ENCODE measurements at regions not wholly inside any gene's neighbourhood (a gene's known extent, or its start where the extent isn't known, plus 50 kb on each side); places are given as distances from the start of the nearest gene placed in this dataset.

DNA sequence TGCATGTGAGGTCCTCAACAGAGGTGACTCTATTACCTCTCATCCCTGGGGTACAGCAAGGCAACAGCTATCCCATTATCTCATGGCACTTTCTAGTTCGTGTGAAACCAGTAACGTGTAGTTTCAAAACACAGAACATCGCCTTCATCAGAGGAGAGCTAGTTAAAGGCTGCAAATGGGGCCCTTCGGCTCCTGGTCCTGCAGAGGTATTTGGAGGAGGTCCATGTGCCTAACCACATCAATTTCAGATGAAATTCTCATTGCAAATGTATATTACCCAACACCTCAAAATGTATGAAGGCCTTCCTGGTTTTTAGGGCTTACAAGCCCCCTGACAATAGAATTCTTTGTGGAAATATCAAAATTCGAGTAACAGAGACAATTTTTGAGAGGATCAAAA is 95.7 kb upstream of the PSMD7 start:
- TF ChIP-seq, protein P1, sequence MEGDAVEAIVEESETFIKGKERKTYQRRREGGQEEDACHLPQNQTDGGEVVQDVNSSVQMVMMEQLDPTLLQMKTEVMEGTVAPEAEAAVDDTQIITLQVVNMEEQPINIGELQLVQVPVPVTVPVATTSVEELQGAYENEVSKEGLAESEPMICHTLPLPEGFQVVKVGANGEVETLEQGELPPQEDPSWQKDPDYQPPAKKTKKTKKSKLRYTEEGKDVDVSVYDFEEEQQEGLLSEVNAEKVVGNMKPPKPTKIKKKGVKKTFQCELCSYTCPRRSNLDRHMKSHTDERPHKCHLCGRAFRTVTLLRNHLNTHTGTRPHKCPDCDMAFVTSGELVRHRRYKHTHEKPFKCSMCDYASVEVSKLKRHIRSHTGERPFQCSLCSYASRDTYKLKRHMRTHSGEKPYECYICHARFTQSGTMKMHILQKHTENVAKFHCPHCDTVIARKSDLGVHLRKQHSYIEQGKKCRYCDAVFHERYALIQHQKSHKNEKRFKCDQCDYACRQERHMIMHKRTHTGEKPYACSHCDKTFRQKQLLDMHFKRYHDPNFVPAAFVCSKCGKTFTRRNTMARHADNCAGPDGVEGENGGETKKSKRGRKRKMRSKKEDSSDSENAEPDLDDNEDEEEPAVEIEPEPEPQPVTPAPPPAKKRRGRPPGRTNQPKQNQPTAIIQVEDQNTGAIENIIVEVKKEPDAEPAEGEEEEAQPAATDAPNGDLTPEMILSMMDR (IDR thresholded peaks at IDR 0.05; ENCODE audit: extremely low read depth, insufficient read depth, missing control alignments) = no peak
- no peak for DNase-seq (ENCODE audit: low spot score)
- in situ Hi-C loops (cut with MboI; ENCODE audit: low pct_unique_long_range_greater_than_20kb, low sequenced_read_pairs, unreplicated experiment) = no loop called here

DNA sequence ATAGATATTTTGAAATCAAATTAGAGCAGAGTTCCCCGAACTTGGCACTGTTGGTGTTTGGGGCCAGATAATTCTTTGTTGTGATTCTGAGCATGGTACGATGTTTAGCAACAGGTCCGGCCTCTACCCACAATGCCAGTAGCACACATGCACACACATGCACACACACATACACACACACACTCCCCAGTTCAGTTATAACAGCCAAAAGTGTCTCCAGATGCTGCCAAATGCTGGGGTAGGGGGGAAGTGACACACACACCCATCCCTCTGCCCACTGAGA is 96.8 kb upstream of the PSMD7 start:
- TF ChIP-seq, protein P1 (IDR thresholded peaks at IDR 0.05; ENCODE audit: extremely low read depth, insufficient read depth, missing control alignments) = no peak
- no peak for DNase-seq (ENCODE audit: low spot score)
- in situ Hi-C loops (cut with MboI; ENCODE audit: low pct_unique_long_range_greater_than_20kb, low sequenced_read_pairs, unreplicated experiment) = no loop called here

DNA sequence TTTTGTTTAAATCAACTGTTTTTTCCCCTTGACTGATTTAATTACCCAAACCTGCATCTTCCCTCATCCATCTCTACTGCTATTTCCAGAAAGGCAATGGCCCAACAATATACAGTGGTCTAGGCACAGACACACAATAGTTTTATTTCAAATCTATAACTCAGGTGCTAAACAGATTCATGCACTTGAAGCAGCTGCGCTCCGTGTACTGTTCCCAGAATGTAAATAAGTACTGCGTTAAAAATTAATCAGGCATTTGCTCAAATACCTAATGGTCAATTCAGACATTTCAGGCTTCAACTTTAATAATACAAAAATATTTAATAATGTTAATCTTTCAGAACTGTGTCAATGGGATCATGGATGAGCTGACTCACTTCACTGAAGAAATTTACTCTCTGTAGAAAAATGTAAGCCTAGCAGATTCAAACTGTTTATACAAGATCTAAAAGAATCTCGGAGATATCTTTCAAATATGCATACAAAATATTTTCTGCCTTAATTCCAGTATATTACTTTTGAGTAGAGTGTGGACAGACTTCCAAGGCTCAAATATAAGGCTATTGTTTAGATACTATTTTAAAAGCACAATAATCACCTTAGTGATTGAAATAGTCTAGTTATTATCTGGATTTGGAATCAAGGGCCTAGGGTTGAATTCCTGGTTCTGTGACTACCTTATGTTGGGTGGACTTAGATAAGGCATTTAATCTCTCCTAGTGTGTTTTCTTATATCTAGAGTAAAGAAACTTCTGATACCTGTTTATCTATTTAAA is 97.4 kb upstream of the PSMD7 start:
- in situ Hi-C loops (cut with MboI; ENCODE audit: low pct_unique_long_range_greater_than_20kb, low sequenced_read_pairs, unreplicated experiment) = no loop called here
- TF ChIP-seq, protein P1 (IDR thresholded peaks at IDR 0.05; ENCODE audit: extremely low read depth, insufficient read depth, missing control alignments) = no peak
- no peak for DNase-seq (ENCODE audit: low spot score)

DNA sequence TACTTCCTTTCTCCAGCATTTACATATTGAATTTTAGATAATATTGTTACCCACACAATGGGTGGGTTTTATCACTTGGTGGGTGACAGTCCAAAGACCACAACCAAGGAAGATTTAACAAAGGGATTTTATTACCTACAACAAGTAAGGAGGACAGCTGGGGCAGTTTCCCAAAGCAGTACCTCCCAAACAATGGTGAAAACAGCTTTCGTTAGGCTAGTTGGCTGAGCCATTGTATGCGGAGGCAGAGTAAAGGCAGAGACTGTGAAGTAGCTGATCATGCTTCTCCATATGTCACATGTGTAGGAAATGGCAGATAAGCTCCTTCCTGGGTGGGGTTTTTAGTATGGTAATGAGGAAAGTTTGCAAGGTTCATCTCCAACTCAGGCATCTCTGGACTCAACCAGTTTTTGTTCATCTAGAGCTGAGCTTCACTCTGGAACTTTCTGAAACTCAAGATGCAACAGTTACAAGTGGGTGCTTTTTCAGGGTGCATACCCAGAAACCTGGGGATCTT is 104.3 kb upstream of the PSMD7 start:
- DNase-seq (ENCODE audit: low spot score) = no peak
- TF ChIP-seq, protein P1 (IDR thresholded peaks at IDR 0.05; ENCODE audit: extremely low read depth, insufficient read depth, missing control alignments) = no peak
- in situ Hi-C loops (cut with MboI; ENCODE audit: low pct_unique_long_range_greater_than_20kb, low sequenced_read_pairs, unreplicated experiment) = no loop called here

DNA sequence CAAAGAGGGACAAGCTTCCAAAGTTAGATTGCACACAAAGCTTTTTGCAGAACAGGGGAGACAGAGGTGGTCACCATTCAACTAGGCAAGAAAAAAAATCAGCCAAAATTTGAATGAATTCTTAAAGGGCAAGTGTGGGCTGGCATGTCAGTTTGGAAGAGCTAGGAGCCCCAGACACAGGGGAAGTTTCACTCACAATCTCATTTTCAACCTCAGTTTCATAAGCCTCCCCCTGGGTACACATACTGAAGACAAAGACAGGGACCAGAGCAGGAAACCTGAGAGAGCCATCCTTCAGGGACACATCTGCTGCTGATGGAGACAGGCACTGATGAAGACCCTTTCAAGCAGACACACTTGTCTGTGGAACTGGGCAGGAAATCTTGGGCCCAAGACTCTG is 106.3 kb upstream of the PSMD7 start:
- TF ChIP-seq, protein P1 (IDR thresholded peaks at IDR 0.05; ENCODE audit: extremely low read depth, insufficient read depth, missing control alignments) = no peak
- no peak for DNase-seq (ENCODE audit: low spot score)
- in situ Hi-C loops (cut with MboI; ENCODE audit: low pct_unique_long_range_greater_than_20kb, low sequenced_read_pairs, unreplicated experiment) = no loop called here

DNA sequence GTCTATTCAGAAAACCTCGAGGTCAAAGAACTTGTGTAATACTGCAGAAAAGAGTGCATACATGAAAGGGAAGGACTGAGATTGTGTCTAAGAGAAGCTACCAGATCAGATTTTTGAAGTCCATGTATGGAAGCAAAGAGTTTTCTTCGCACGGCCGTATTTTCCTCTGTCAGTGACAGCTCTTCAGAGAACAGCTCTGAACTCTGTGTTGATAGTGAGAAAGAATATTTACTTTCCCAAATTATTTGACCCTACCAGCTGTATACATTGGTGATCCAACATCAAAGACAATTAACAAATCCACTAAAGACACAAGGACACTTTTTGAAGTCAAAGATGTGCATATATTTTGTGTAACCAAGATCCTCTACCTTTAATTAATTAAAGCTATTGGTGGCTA is 107.8 kb upstream of the PSMD7 start:
- TF ChIP-seq, protein P1 (IDR thresholded peaks at IDR 0.05; ENCODE audit: extremely low read depth, insufficient read depth, missing control alignments) = no peak

More for the DNA sequence above, 107.8 kb upstream of the PSMD7 start:
- no peak for DNase-seq (ENCODE audit: low spot score)
- in situ Hi-C loops (cut with MboI; ENCODE audit: low pct_unique_long_range_greater_than_20kb, low sequenced_read_pairs, unreplicated experiment) = no loop called here

Data from GM13977 (cell line).